Fibroblast of the aortic adventitia (primary cell): ENCODE measurements at regions not wholly inside any gene's neighbourhood (a gene's known extent, or its start where the extent isn't known, plus 50 kb on each side); places are given as distances from the start of the nearest gene placed in this dataset.

Experiments
- DNase-seq: peaks from one replicate; pipeline ENCODE4 v3.0.0-alpha.2; 2010; ENCODE audit warnings: low read depth
- H3K4me3 ChIP-seq: 2 replicates; pipeline ENCODE4 v1.5.1; 2011; ENCODE audit warnings: low read depth, mild to moderate bottlenecking, control low read depth, low read length, moderate library complexity
- CTCF ChIP-seq: IDR thresholded peaks from 2 replicates; pipeline ENCODE4 v1.5.1; 2011; ENCODE audit warnings: mild to moderate bottlenecking, low read length, control low read depth, inconsistent platforms; ENCODE audit not compliant: insufficient read depth

- no peak for DNase-seq
- TF ChIP-seq CTCF, result no peak
- no peak overlapping the region for H3K4me3 ChIP-seq
Observed at GRCh38 chr10:61164458-61165160, 220.6 kb upstream of the RHOBTB1 start.

- no peak overlapping the region for H3K4me3 ChIP-seq
- no peak for TF ChIP-seq CTCF
- DNase-seq, result no peak
Observed at GRCh38 chr10:61163403-61163802, 219.4 kb upstream of the RHOBTB1 start.

- DNase-seq, result no peak
- H3K4me3 ChIP-seq, result no peak overlapping the region
- no peak for TF ChIP-seq CTCF
Observed at GRCh38 chr10:61160253-61160652, 216.3 kb upstream of the RHOBTB1 start.

GRCh38 chr10:61159253-61159652 is 215.3 kb upstream of the RHOBTB1 start:
- no peak overlapping the region for H3K4me3 ChIP-seq
- no peak for DNase-seq
- TF ChIP-seq CTCF, result no peak

GRCh38 chr10:61157182-61157581 is 213.2 kb upstream of the RHOBTB1 start:
- no peak for TF ChIP-seq CTCF
- peak; percentile 14 for DNase-seq

GRCh38 chr10:61153771-61154170 is 209.8 kb upstream of the RHOBTB1 start:
- peak; percentile 47 for DNase-seq
- no peak for TF ChIP-seq CTCF

More at GRCh38 chr10:61157182-61157581, 213.2 kb upstream of the RHOBTB1 start:
- no peak overlapping the region for H3K4me3 ChIP-seq

GRCh38 chr10:61151059-61151458 is 207.1 kb upstream of the RHOBTB1 start:
- no peak for TF ChIP-seq CTCF
- no peak overlapping the region for H3K4me3 ChIP-seq
- no peak for DNase-seq

More at GRCh38 chr10:61153771-61154170, 209.8 kb upstream of the RHOBTB1 start:
- H3K4me3 ChIP-seq, result no peak overlapping the region
